Upper lobe of left lung (tissue), 4 donors: ENCODE measurements at regions not wholly inside any gene's neighbourhood (a gene's known extent, or its start where the extent isn't known, plus 50 kb on each side); places are given as distances from the start of the nearest gene placed in this dataset.

Experiments
- CTCF ChIP-seq, 6 experiments: fragments of 450-650 bp in 4 of 6; fragments of 200-600 bp in 2 of 6; sonication (generic) in 2 of 6; IDR thresholded peaks; one replicate each; pipeline ENCODE4 v1.5.1; 2016 to 2019; ENCODE audit warnings: antibody characterized with exemption in 6 of 6
- POLR2A ChIP-seq, 4 donors: fragments of 450-650 bp; IDR thresholded peaks; one replicate each; pipeline ENCODE4 v1.5.1; 2016 to 2017; ENCODE audit warnings: antibody characterized with exemption in 4 of 4, mild to moderate bottlenecking in 2 of 4
- POLR2AphosphoS5 ChIP-seq, 2 donors: sonication (generic); formaldehyde crosslinking; IDR thresholded peaks; one replicate each; pipeline ENCODE4 v1.5.1; 2017; ENCODE audit warnings: antibody characterized with exemption in 2 of 2

DNA sequence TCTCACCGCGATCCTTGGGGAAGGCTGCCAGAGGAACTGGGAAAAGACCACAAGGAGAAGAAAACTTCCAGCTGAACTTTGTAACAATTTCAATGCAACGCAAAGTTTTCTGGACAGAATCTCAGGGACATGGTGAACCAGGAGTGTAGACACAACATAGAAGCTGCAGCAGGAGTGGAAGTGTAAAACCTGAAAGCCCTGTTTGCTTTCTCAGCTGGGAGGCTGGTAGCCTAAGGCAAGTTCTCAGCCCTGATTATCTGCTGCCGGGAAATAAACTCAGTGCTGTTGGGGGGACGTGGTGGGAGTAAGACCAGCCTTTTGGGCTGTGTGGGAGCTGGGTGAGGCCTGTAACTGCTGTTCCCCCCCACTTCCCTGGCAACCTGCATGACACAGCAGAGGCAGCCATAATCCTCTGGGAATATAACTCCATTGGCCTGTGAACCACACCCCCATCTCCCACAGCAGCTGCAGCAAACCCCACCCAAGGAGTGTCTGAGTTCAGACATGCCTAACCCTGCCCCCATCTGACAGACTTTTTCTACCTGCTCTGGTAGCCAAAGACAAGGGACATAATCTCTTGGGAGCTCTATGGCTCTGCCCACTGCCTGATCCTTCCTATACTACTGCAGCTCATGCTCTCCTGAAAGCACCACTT lies 106.7 kb downstream of the ZNF621 start:
- TF ChIP-seq CTCF (IDR thresholded peaks at IDR 0.05) (no peak), POLR2A (IDR thresholded peaks at IDR 0.05) (no peak), POLR2AphosphoS5 (IDR thresholded peaks at IDR 0.05) (no peak)
